K562 (cell line): ENCODE measurements at regions not wholly inside any gene's neighbourhood (a gene's known extent, or its start where the extent isn't known, plus 50 kb on each side); places are given as distances from the start of the nearest gene placed in this dataset.

Experiments
- ATF4 ChIP-seq: fragments of 450-650 bp; formaldehyde crosslinking; IDR thresholded peaks from 2 replicates; pipeline ENCODE4 v1.4.0; 2022; ENCODE audit warnings: mild to moderate bottlenecking, moderate library complexity
- CCNT2 ChIP-seq: IDR thresholded peaks from 2 replicates; pipeline ENCODE4 v1.6.1; 2011; ENCODE audit warnings: borderline replicate concordance, low read depth, mild to moderate bottlenecking, moderate library complexity, mixed read lengths, low read length; ENCODE audit not compliant: insufficient read length; ENCODE audit errors: extremely low read depth
- CTCFL ChIP-seq: IDR thresholded peaks from 2 replicates; pipeline ENCODE4 v1.6.1; 2011; ENCODE audit warnings: borderline replicate concordance, low read depth, mild to moderate bottlenecking, moderate library complexity, low read length; ENCODE audit not compliant: insufficient read depth, poor library complexity, severe bottlenecking
- ESRRB ChIP-seq: fragments of 250-450 bp; sonication (Bioruptor Pico); IDR thresholded peaks from 2 replicates; pipeline ENCODE4 v1.5.0; 2020; ENCODE audit warnings: mild to moderate bottlenecking, moderate library complexity, borderline replicate concordance
- GABPB1 ChIP-seq: sonication (generic); formaldehyde crosslinking; IDR thresholded peaks from 2 replicates; pipeline ENCODE4 v1.8.0; 2022; ENCODE audit warnings: mild to moderate bottlenecking, missing genetic modification reagents
- PCBP1 ChIP-seq: fragments of 200-400 bp; formaldehyde crosslinking; IDR thresholded peaks from 2 replicates; pipeline ENCODE4 v1.6.1; 2018; ENCODE audit warnings: mild to moderate bottlenecking, low read depth, low read length; ENCODE audit not compliant: poor library complexity, severe bottlenecking
- PCBP2 ChIP-seq: fragments of 200-400 bp; formaldehyde crosslinking; IDR thresholded peaks from 2 replicates; pipeline ENCODE4 v1.6.1; 2018; ENCODE audit warnings: low read length, low read depth, mild to moderate bottlenecking, moderate library complexity; ENCODE audit not compliant: poor library complexity, severe bottlenecking
- POLR2AphosphoS2 ChIP-seq: IDR thresholded peaks from 2 replicates; pipeline ENCODE4 v1.6.1; 2012; ENCODE audit warnings: low read length, improper control_type of control experiment
- POLR2G ChIP-seq: fragments of 200-400 bp; formaldehyde crosslinking; IDR thresholded peaks from 2 replicates; pipeline ENCODE4 v1.6.1; 2017; ENCODE audit warnings: low read depth, mild to moderate bottlenecking, antibody characterized with exemption, low read length, moderate library complexity
- ZNF12 ChIP-seq: sonication (generic); formaldehyde crosslinking; IDR thresholded peaks from 2 replicates; pipeline ENCODE4 v1.4.0; 2020; ENCODE audit warnings: mild to moderate bottlenecking, missing genetic modification reagents
- ZNF347 ChIP-seq: fragments of 450-650 bp; formaldehyde crosslinking; IDR thresholded peaks from 2 replicates; pipeline ENCODE4 v1.4.0; 2020; ENCODE audit warnings: low read depth, mild to moderate bottlenecking, moderate library complexity
- ZNF511 ChIP-seq: sonication (generic); formaldehyde crosslinking; IDR thresholded peaks from 2 replicates; pipeline ENCODE4 v1.8.0; 2022; ENCODE audit warnings: mild to moderate bottlenecking, missing genetic modification reagents
- ZNF512 ChIP-seq: IDR thresholded peaks from 2 replicates; pipeline ENCODE4 v1.6.1; 2016; ENCODE audit warnings: missing genetic modification characterization, missing compliant biosample characterization
- ZSCAN29 ChIP-seq: fragments of 450-650 bp; IDR thresholded peaks from 2 replicates; pipeline ENCODE4 v1.6.1; 2017
- ZSCAN32 ChIP-seq: fragments of 450-650 bp; formaldehyde crosslinking; IDR thresholded peaks from 2 replicates; pipeline ENCODE4 v1.4.0; 2020; ENCODE audit warnings: mild to moderate bottlenecking, moderate library complexity

- TF ChIP-seq CTCFL, result no peak
- TF ChIP-seq GABPB1, result no peak
- TF ChIP-seq CCNT2, result no peak
- TF ChIP-seq ZSCAN29, result no peak
- TF ChIP-seq ATF4 (CRISPR knock-in tag), result no peak
- no peak for TF ChIP-seq ESRRB (CRISPR knock-in tag)
- no peak for TF ChIP-seq ZNF347 (CRISPR knock-in tag)
- TF ChIP-seq PCBP1, result no peak
- TF ChIP-seq POLR2G, result 0 out of 2 replicates have a peak, but pooled peaks have one; percentile 38
- TF ChIP-seq ZNF511, result no peak
- no peak for TF ChIP-seq ZSCAN32 (CRISPR knock-in tag)
- TF ChIP-seq ZNF512 (tag), result no peak
- no peak for TF ChIP-seq ZNF12 (CRISPR knock-in tag)
- TF ChIP-seq PCBP2, result no peak
- 0 out of 2 replicates have a peak, but pooled peaks have one; percentile 12 for TF ChIP-seq POLR2AphosphoS2
These were observed 84.3 kb upstream of the INSIG1 start (continued) for GRCh38 chr7:155213385-155213784.
